ENCODE measurements at regions not wholly inside any gene's neighbourhood (a gene's known extent, or its start where the extent isn't known, plus 50 kb on each side); places are given as distances from the start of the nearest gene placed in this dataset.
"Not testable (repeated sequence)": the region's sequence is repeated elsewhere in the genome, so short reads cannot be mapped to it uniquely, and the experiment has no call there.

- no peak for TF ChIP-seq CTCF (IDR thresholded peaks at IDR 0.05; ENCODE audit: low read depth, low read length, missing control alignments)
- no peak for DNase-seq (ENCODE audit: low read depth)
- in situ Hi-C loops (cut with HindIII; ENCODE audit: low sequenced_read_pairs): no loop called here
- H3K4me3 ChIP-seq (ENCODE audit: low read depth, low read length): no peak overlapping the region
Measured at GRCh38 chr4:60913671-60914070, 286.5 kb upstream of the ADGRL3 start.

GRCh38 chr4:60921735-60922134 lies 278.4 kb upstream of the ADGRL3 start:
- H3K4me3 ChIP-seq (ENCODE audit: low read depth, low read length); DNase-seq (ENCODE audit: low read depth); in situ Hi-C loops (cut with HindIII; ENCODE audit: low sequenced_read_pairs): not testable (repeated sequence)

GRCh38 chr4:60923075-60923474 lies 277.1 kb upstream of the ADGRL3 start:
- no peak for DNase-seq (ENCODE audit: low read depth)
- no peak for TF ChIP-seq CTCF (IDR thresholded peaks at IDR 0.05; ENCODE audit: low read depth, low read length, missing control alignments)
- in situ Hi-C loops (cut with HindIII; ENCODE audit: low sequenced_read_pairs): no loop called here
- H3K4me3 ChIP-seq (ENCODE audit: low read depth, low read length): no peak overlapping the region

- no peak overlapping the region for H3K4me3 ChIP-seq (ENCODE audit: low read depth, low read length)
- in situ Hi-C loops (cut with HindIII; ENCODE audit: low sequenced_read_pairs): no loop called here
- no peak for TF ChIP-seq CTCF (IDR thresholded peaks at IDR 0.05; ENCODE audit: low read depth, low read length, missing control alignments)
- DNase-seq (ENCODE audit: low read depth): no peak
Measured at GRCh38 chr4:60926624-60927023, 273.5 kb upstream of the ADGRL3 start.

GRCh38 chr4:60930866-60931265 lies 269.3 kb upstream of the ADGRL3 start:
- no peak overlapping the region for H3K4me3 ChIP-seq (ENCODE audit: low read depth, low read length)
- no peak for TF ChIP-seq CTCF (IDR thresholded peaks at IDR 0.05; ENCODE audit: low read depth, low read length, missing control alignments)
- in situ Hi-C loops (cut with HindIII; ENCODE audit: low sequenced_read_pairs): no loop called here
- no peak for DNase-seq (ENCODE audit: low read depth)

GRCh38 chr4:60934566-60935295 lies 265.4 kb upstream of the ADGRL3 start:
- H3K4me3 ChIP-seq (ENCODE audit: low read depth, low read length): no peak overlapping the region
- in situ Hi-C loops (cut with HindIII; ENCODE audit: low sequenced_read_pairs): no loop called here
- no peak for TF ChIP-seq CTCF (IDR thresholded peaks at IDR 0.05; ENCODE audit: low read depth, low read length, missing control alignments)
- no peak for DNase-seq (ENCODE audit: low read depth)

GRCh38 chr4:60938181-60938580 lies 261.9 kb upstream of the ADGRL3 start:
- TF ChIP-seq CTCF (IDR thresholded peaks at IDR 0.05; ENCODE audit: low read depth, low read length, missing control alignments): no peak
- DNase-seq (ENCODE audit: low read depth): no peak
- H3K4me3 ChIP-seq (ENCODE audit: low read depth, low read length): no peak overlapping the region
- in situ Hi-C loops (cut with HindIII; ENCODE audit: low sequenced_read_pairs): no loop called here

All from astrocyte of the cerebellum (primary cell).